Brain microvascular endothelial cell (primary cell): ENCODE measurements at regions not wholly inside any gene's neighbourhood (a gene's known extent, or its start where the extent isn't known, plus 50 kb on each side); places are given as distances from the start of the nearest gene placed in this dataset.

ENCODE experiments used
- DNase-seq: peaks from one replicate; pipeline ENCODE4 v3.0.0-alpha.2; 2020
- H3K27ac ChIP-seq: fragments of 250-450 bp; sonication (Bioruptor Pico); 2 replicates; pipeline ENCODE4 v1.5.1; 2020; ENCODE audit warnings: mild to moderate bottlenecking, moderate library complexity
- H3K27me3 ChIP-seq: fragments of 250-450 bp; sonication (Bioruptor Pico); replicated peaks from 2 replicates; pipeline ENCODE4 v1.5.1; 2020; ENCODE audit warnings: mild to moderate bottlenecking
- H3K36me3 ChIP-seq: fragments of 250-450 bp; sonication (Bioruptor Pico); replicated peaks from 2 replicates; pipeline ENCODE4 v1.5.1; 2020; ENCODE audit warnings: mild to moderate bottlenecking
- H3K4me3 ChIP-seq: 2 replicates; pipeline ENCODE4 v1.5.1; 2011; ENCODE audit warnings: low read depth, mild to moderate bottlenecking, control low read depth, low read length, moderate library complexity
- CTCF ChIP-seq: IDR thresholded peaks from 2 replicates; pipeline ENCODE4 v1.5.1; 2011; ENCODE audit warnings: low read depth, mild to moderate bottlenecking, moderate library complexity, low read length, control low read depth, inconsistent platforms; ENCODE audit errors: missing control alignments
- in situ Hi-C: cut with HindIII; loops from 2 replicates; pipeline ENCODE4 v1.10.0; 2017; ENCODE audit warnings: low sequenced_read_pairs, low pct_ligation_motif_present

GRCh38 chr13:109883181-109884180 is 97.1 kb upstream of the IRS2 start:
- Histone ChIP-seq H3K36me3 (no peaks in the 10 kb centered on the region), H3K27ac (no peak overlapping the region), H3K27me3 (no peaks in the 10 kb centered on the region), H3K4me3 (no peak overlapping the region)
- DNase-seq: no peak
- in situ Hi-C loops: no loop called here
- no peak for TF ChIP-seq CTCF

GRCh38 chr13:109881961-109882558 is 95.7 kb upstream of the IRS2 start:
- TF ChIP-seq CTCF: no peak
- Histone ChIP-seq H3K27me3 (no peaks in the 10 kb centered on the region), H3K4me3 (no peak overlapping the region), H3K36me3 (no peaks in the 10 kb centered on the region), H3K27ac (no peak overlapping the region)
- in situ Hi-C loops: no loop called here
- DNase-seq: no peak

GRCh38 chr13:109881347-109881725 is 95.0 kb upstream of the IRS2 start:
- Histone ChIP-seq H3K27me3 (no peaks in the 10 kb centered on the region), H3K27ac (no peak overlapping the region), H3K36me3 (no peaks in the 10 kb centered on the region), H3K4me3 (no peak overlapping the region)
- DNase-seq: no peak
- TF ChIP-seq CTCF: no peak
- in situ Hi-C loops: no loop called here

GRCh38 chr13:109880371-109881346 is 94.3 kb upstream of the IRS2 start:
- Histone ChIP-seq H3K4me3 (no peak overlapping the region), H3K27ac (no peak overlapping the region), H3K36me3 (no peaks in the 10 kb centered on the region), H3K27me3 (no peaks in the 10 kb centered on the region)
- DNase-seq: no peak
- in situ Hi-C loops: no loop called here
- no peak for TF ChIP-seq CTCF

- no peaks in the 10 kb centered on the region for H3K36me3 ChIP-seq
- in situ Hi-C loops: no loop called here
- H3K27me3 ChIP-seq: no peaks in the 10 kb centered on the region
- no peak overlapping the region for H3K27ac ChIP-seq
- no peak overlapping the region for H3K4me3 ChIP-seq
- no peak for TF ChIP-seq CTCF
- no peak for DNase-seq
These were observed 93.0 kb upstream of the IRS2 start for GRCh38 chr13:109879338-109879737.
